ENCODE measurements at regions not wholly inside any gene's neighbourhood (a gene's known extent, or its start where the extent isn't known, plus 50 kb on each side); places are given as distances from the start of the nearest gene placed in this dataset.

GRCh38 chr2:104733226-104733943 is 120.5 kb upstream of the POU3F3 start:
- TF ChIP-seq, protein P1, sequence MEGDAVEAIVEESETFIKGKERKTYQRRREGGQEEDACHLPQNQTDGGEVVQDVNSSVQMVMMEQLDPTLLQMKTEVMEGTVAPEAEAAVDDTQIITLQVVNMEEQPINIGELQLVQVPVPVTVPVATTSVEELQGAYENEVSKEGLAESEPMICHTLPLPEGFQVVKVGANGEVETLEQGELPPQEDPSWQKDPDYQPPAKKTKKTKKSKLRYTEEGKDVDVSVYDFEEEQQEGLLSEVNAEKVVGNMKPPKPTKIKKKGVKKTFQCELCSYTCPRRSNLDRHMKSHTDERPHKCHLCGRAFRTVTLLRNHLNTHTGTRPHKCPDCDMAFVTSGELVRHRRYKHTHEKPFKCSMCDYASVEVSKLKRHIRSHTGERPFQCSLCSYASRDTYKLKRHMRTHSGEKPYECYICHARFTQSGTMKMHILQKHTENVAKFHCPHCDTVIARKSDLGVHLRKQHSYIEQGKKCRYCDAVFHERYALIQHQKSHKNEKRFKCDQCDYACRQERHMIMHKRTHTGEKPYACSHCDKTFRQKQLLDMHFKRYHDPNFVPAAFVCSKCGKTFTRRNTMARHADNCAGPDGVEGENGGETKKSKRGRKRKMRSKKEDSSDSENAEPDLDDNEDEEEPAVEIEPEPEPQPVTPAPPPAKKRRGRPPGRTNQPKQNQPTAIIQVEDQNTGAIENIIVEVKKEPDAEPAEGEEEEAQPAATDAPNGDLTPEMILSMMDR (IDR thresholded peaks at IDR 0.05): peak; percentile 60
- TF ChIP-seq EZH2 (IDR thresholded peaks at IDR 0.05) (no peak), EZH2phosphoT487 (IDR thresholded peaks at IDR 0.05) (no peak)

Measured in neural progenitor cell (in vitro differentiated cells).